C4-2B (cell line): ENCODE measurements at regions not wholly inside any gene's neighbourhood (a gene's known extent, or its start where the extent isn't known, plus 50 kb on each side); places are given as distances from the start of the nearest gene placed in this dataset.

ENCODE experiments used
- H3K27ac ChIP-seq: fragments of 450-650 bp; 2 replicates; pipeline ENCODE4 v1.5.1; 2017
- CTCF ChIP-seq: fragments of 450-650 bp; conservative IDR thresholded peaks from 2 replicates; pipeline ENCODE4 v1.5.1; 2017; ENCODE audit warnings: mild to moderate bottlenecking
- ZFX ChIP-seq: fragments of 450-650 bp; IDR thresholded peaks from 2 replicates; pipeline ENCODE4 v1.6.1; 2017

DNA sequence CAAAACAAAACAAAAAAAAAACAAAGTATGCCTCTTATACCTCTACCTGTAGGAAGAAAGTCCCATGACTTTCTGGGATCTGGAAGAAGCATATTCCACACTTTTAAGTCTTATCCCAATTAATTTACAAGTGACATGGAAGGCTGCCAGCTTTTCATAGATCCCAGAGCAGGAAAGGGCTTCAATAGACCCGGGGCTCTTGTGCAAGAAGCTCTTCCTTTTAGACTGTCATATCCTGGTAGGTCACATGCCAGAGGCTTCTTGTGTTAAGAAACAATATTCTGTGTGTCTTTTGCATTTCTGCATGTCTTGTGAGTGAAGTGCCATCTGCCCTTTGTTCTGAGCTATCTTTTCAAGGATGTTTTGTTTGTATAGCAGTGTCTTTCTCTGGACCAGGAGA is 84.4 kb upstream of the PHOX2B start:
- TF ChIP-seq ZFX, result no peak
- TF ChIP-seq CTCF, result no peak
- H3K27ac ChIP-seq, result no peak overlapping the region

DNA sequence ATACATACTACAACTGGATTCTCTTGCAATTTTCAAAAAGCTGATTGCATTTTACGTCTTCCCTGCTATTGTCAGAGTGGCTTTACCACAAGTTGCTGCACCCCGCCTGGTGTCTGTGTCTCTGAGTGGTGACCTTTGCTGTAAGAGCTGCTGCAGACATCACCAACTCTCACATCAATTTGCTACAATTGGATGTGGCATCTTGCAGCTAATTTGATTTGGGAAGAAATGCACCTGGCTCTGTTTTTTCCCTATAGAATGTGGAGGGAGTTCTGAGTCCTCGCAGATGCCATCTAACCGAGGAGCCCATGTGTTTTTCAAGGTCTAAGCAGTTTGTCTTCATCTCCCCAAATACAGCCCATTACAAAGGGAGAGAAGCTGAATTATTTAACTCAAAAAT is 73.8 kb upstream of the PHOX2B start:
- TF ChIP-seq ZFX, result no peak
- TF ChIP-seq CTCF, result no peak
- no peak overlapping the region for H3K27ac ChIP-seq

DNA sequence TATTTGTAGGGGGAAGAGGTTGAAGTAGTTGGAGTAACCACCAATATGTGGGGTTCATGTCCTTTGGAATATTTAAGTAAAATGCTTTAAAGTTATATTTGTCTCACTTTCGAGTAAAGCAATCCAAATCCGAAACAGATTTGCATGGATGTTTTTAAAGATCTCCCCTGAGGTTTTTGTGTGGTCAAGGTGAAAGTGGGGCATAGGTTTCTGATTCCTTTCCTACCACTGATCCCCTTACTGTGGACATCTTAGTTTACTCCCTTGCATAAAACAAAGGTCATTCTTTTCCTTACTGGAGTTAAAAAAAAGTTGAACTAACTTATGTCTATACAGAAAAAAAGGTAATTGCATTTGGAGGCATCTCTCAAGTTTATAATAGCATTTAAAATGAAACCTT is 71.9 kb upstream of the PHOX2B start:
- H3K27ac ChIP-seq, result no peak overlapping the region
- no peak for TF ChIP-seq CTCF
- no peak for TF ChIP-seq ZFX

DNA sequence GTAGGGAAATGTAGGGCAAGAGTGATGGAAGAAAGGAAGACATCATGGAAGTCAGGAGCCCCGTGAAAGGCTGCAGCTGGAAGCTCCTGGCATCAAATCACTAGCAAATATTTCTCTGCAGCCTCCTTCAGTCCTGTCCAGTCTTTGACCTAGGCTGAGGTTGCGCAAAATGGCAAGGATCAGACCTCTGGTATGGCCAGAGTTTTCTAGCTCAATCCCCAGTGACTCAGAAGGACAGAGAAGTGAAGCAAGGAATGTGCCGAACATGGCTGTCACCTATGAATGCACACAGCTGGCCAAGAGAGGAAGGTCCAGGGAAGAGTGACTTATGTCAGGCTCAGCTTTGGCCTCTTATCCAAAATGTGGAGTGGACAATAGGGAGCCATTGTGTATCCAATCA is 71.1 kb upstream of the PHOX2B start:
- no peak overlapping the region for H3K27ac ChIP-seq
- TF ChIP-seq CTCF, result no peak
- TF ChIP-seq ZFX, result no peak

GRCh38 chr4:41815473-41815872 is 66.9 kb upstream of the PHOX2B start:
- H3K27ac ChIP-seq, result no peak overlapping the region
- TF ChIP-seq ZFX (no peak), CTCF (no peak)

GRCh38 chr4:41814565-41814964 is 66.0 kb upstream of the PHOX2B start:
- TF ChIP-seq CTCF (peak; percentile 37), ZFX (no peak)
- no peak overlapping the region for H3K27ac ChIP-seq

- TF ChIP-seq ZFX (no peak), CTCF (no peak)
- no peak overlapping the region for H3K27ac ChIP-seq
Observed at GRCh38 chr4:41806807-41807206, 58.3 kb upstream of the PHOX2B start.
